Tongue (tissue), 2 donors: ENCODE measurements at regions not wholly inside any gene's neighbourhood (a gene's known extent, or its start where the extent isn't known, plus 50 kb on each side); places are given as distances from the start of the nearest gene placed in this dataset. TPM values are rescaled to one million over a fixed set of nuclear protein-coding genes. Genes with fewer than 3 reads are reported as not detected.
A peak's percentile ranks its signal among the peaks of the same experiment; 100 is the strongest.

Source experiments
- DNase-seq: peaks from one replicate; pipeline ENCODE4 v3.0.0-alpha.2; 2015
- small RNA-seq: library from RNA; depleted of rRNA; stranded (forward); fragments of <200 nt; gene quantifications from one replicate; pipeline ENCODE3, GENCODE V24; 2014; ENCODE audit warnings: low replicate concordance

DNA sequence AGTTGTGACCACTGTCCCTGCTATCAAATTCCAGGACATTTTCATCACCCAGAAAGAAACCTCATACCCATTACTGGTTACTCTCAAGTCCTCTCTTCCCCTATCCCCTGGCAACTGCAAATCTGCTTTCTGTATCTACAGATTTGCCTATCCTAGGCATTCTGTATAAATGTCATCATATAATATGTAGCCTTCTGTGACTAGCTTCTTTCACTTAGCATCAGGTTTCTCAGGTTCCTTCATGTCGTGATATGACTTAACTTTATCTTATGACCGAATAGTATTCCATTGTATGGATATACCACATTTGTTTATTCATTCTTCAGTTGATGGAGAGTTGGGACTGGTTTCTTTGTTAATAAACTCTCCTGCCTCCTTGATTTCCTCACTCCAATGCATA lies 60.5 kb downstream of the PMAIP1 start:
- DNase-seq, result no peak

DNA sequence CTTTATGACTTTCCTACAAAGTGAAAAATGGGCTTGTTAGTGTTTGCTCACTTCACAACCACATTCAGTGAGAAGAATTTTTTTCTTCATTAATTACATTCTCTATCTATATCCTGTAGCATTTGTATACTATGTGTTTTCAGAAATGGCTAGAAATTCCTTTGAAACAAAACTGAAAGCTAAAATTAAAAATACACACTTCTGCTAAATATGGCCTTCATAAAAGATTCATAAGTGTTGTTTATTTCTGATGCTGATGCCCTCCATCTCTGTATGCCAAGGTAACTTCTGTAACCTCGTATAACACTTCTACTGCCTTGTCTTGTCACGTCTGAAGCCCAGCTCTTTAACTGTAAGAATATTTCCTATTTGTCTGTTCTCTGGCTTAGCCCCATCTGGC lies 59.8 kb downstream of the PMAIP1 start:
- no peak for DNase-seq

DNA sequence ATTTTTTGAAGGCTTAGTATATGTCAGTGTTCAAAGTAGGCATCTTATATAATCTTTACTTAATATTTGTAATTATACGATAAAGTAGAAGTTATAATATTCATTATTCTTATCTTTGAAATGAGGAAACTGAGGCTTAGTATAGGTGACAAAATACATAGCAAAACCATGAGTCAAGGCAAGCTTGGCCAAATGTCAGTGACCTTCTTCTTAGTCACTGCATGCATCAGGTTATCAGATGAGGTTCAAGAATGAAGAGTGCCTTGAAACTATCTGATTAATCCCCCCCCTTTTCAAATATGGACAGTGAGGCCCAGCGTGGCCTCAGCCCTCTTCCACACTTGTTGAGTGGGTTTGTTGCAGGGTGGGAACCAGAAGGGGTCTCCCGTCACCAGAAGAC lies 59.3 kb downstream of the PMAIP1 start:
- DNase-seq, result no peak

DNA sequence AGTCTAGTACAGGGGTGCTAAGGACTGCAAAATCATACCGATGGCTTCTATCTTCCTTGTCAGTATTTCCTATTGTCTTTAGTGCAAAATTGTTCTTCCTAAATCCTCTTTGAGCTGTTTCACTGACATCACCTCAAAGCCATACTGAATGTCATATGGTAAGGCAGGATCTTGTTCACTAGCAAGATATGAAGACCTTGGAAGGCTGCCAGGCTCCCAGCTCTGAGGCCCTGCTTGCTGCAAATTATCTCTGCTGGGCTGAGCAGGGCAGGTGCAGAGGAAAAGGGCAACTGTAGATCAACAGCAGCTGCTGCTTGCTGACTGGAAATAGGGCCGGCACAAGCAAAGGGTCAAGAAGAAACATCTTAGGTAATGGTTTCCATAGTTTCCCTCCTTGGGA lies 58.2 kb downstream of the PMAIP1 start:
- peak; percentile 96 for DNase-seq

DNA sequence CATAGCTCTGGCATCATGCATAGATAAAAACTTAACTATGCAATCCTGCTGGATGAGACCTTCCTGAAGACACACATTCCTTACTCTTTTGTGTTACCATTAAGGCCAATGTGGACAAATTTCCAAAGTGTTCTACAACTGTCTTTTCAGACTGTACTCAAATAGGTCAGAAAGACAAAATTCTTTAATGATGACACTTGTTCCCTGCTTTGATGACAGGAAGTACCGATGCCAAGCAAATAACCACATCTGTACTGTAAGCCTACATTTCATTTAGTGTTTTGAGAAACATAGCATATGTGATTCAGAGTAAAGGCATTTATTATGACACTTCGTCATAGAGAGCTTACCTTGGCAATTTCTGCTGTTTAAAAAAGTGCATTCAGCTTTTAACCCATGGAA lies 55.0 kb downstream of the PMAIP1 start:
- DNase-seq, result no peak

DNA sequence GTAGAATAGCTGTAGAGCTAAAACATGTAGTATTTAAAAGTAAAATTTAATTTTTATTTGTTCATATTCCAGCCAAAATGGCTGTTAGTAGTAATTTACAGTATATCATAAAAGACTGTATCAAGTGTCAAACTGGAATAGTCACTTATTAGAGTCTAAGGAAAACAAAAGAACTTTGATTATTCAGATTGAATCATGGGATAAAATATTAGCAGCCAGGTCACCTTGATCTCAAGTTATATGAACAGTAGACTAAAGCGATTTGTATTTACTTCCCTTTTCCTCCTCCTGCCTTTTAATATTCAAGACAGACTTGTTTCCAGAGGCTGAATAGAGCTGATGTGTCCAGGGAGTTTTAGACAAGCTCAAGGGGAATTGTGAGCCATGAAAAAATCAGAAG lies 54.4 kb downstream of the PMAIP1 start:
- DNase-seq, result no peak

Small RNAs in the stretch of these regions (small RNA-seq; reads per million reads assigned to genes)
- not detected for gene RN7SL342P
- not detected for gene RNU4-17P
- not detected for gene RNU6-567P
